Effector memory CD4-positive, alpha-beta T cell (primary cell): ENCODE measurements at regions not wholly inside any gene's neighbourhood (a gene's known extent, or its start where the extent isn't known, plus 50 kb on each side); places are given as distances from the start of the nearest gene placed in this dataset.
"Not testable (repeated sequence)": the region's sequence is repeated elsewhere in the genome, so short reads cannot be mapped to it uniquely, and the experiment has no call there.

Source experiments
- DNase-seq, 3 donors: peaks; one replicate each; pipeline ENCODE4 v3.0.0-alpha.2; 2020
- H3K27ac ChIP-seq: 2 replicates; pipeline ENCODE4 v1.7.0; 2013; ENCODE audit warnings: mild to moderate bottlenecking, low read length, moderate library complexity; ENCODE audit not compliant: insufficient read depth, poor library complexity, severe bottlenecking
- H3K27me3 ChIP-seq: replicated peaks from 2 replicates; pipeline ENCODE4 v1.7.0; 2013; ENCODE audit warnings: mild to moderate bottlenecking, low read length; ENCODE audit not compliant: insufficient read depth, control insufficient read depth, poor library complexity, severe bottlenecking
- H3K36me3 ChIP-seq: 2 replicates; pipeline ENCODE4 v1.7.0; 2013; ENCODE audit warnings: mild to moderate bottlenecking, low read length, moderate library complexity; ENCODE audit not compliant: control insufficient read depth, insufficient read depth
- H3K4me1 ChIP-seq: 2 replicates; pipeline ENCODE4 v1.7.0; 2013; ENCODE audit warnings: low read length, mild to moderate bottlenecking; ENCODE audit not compliant: control insufficient read depth, insufficient read depth, poor library complexity, severe bottlenecking
- H3K4me3 ChIP-seq: 2 replicates; pipeline ENCODE4 v1.7.0; 2013; ENCODE audit warnings: low read length, low read depth, mild to moderate bottlenecking; ENCODE audit not compliant: insufficient read depth, poor library complexity, severe bottlenecking
- H3K9me3 ChIP-seq: 2 replicates; pipeline ENCODE4 v1.7.0; 2013; ENCODE audit warnings: mild to moderate bottlenecking, low read length, moderate library complexity; ENCODE audit not compliant: control insufficient read depth

- H3K9me3 ChIP-seq = no peaks in the 10 kb centered on the region
These were observed 507.1 kb downstream of the IGSF11 start for GRCh38 chr3:118527514-118528044.

GRCh38 chr3:118529554-118529953, 505.1 kb downstream of the IGSF11 start:
- H3K4me1 ChIP-seq = no peaks in the 10 kb centered on the region
- no peaks in the 10 kb centered on the region for H3K27me3 ChIP-seq
- no peak overlapping the region for H3K4me3 ChIP-seq
- H3K9me3 ChIP-seq = no peaks in the 10 kb centered on the region
- H3K27ac ChIP-seq = no peak overlapping the region
- no peak for DNase-seq
- no peaks in the 10 kb centered on the region for H3K36me3 ChIP-seq

More at GRCh38 chr3:118527514-118528044, 507.1 kb downstream of the IGSF11 start:
- no peak for DNase-seq
- Histone ChIP-seq H3K27me3 (no peaks in the 10 kb centered on the region), H3K27ac (no peak overlapping the region), H3K36me3 (no peaks in the 10 kb centered on the region), H3K4me3 (no peak overlapping the region), H3K4me1 (no peaks in the 10 kb centered on the region)

GRCh38 chr3:118530350-118530922, 504.2 kb downstream of the IGSF11 start:
- Histone ChIP-seq H3K27ac (no peak overlapping the region), H3K36me3 (no peaks in the 10 kb centered on the region), H3K9me3 (no peaks in the 10 kb centered on the region), H3K27me3 (no peaks in the 10 kb centered on the region), H3K4me1 (no peaks in the 10 kb centered on the region), H3K4me3 (no peak overlapping the region)
- no peak for DNase-seq

- not testable (repeated sequence) for H3K4me1 ChIP-seq, H3K27ac ChIP-seq, H3K4me3 ChIP-seq, H3K36me3 ChIP-seq, DNase-seq, H3K27me3 ChIP-seq, H3K9me3 ChIP-seq
These were observed 503.7 kb downstream of the IGSF11 start for GRCh38 chr3:118530927-118531356.

DNA sequence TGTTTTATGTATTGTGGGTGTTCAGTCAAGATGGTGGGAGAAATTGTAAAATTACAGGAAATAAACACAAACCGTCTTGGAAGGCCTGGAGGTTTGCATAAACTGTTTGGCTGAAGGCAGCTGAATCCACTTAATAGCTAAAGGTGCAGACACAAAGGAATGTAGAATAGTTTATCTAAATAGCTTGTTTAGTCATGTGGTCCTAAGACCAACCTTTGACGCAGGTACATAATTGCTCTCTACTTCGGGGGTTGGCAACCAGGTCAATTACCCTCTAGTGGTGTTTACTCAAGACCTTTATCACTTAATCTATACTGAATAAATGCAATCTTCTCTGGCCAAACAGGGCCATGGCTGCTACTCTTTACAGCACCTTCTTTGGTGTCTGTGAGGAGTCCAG, 502.8 kb downstream of the IGSF11 start:
- no peak overlapping the region for H3K27ac ChIP-seq
- no peaks in the 10 kb centered on the region for H3K36me3 ChIP-seq
- H3K4me1 ChIP-seq = no peaks in the 10 kb centered on the region
- no peak overlapping the region for H3K4me3 ChIP-seq
- DNase-seq = no peak
- H3K9me3 ChIP-seq = no peaks in the 10 kb centered on the region
- no peaks in the 10 kb centered on the region for H3K27me3 ChIP-seq

- Histone ChIP-seq H3K27ac (no peak overlapping the region), H3K36me3 (no peaks in the 10 kb centered on the region), H3K4me1 (no peaks in the 10 kb centered on the region), H3K9me3 (no peaks in the 10 kb centered on the region), H3K4me3 (no peak overlapping the region), H3K27me3 (no peaks in the 10 kb centered on the region)
- no peak for DNase-seq
These were observed 501.0 kb downstream of the IGSF11 start for GRCh38 chr3:118533676-118534075.

GRCh38 chr3:118534519-118534918, 500.1 kb downstream of the IGSF11 start:
- no peak for DNase-seq
- H3K36me3 ChIP-seq = no peaks in the 10 kb centered on the region
- no peak overlapping the region for H3K4me3 ChIP-seq
- H3K27me3 ChIP-seq = no peaks in the 10 kb centered on the region
- H3K27ac ChIP-seq = no peak overlapping the region
- H3K4me1 ChIP-seq = no peaks in the 10 kb centered on the region
- no peaks in the 10 kb centered on the region for H3K9me3 ChIP-seq

- Histone ChIP-seq H3K4me1 (no peaks in the 10 kb centered on the region), H3K36me3 (no peaks in the 10 kb centered on the region), H3K4me3 (no peak overlapping the region), H3K27ac (no peak overlapping the region), H3K9me3 (no peaks in the 10 kb centered on the region), H3K27me3 (no peaks in the 10 kb centered on the region)
- no peak for DNase-seq
These were observed 497.9 kb downstream of the IGSF11 start for GRCh38 chr3:118536764-118537163.

DNA sequence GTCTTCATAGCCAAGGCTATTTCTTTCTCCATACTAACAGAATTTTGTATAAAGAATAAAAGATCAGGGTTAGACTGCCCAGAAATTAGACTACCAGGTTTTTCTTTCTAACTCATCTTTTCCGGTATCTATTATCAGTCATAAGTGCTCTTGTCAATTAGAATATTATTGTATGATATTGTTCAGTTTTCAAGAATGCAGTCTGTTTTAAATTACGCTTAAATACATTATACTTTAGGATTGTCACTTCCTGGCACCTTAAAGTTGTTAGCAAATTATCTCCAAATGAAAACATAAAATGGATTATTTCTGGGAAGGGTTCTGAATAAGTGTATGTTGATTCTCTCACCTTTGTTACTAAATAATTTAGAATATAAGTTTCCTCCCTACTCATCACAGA, 497.2 kb downstream of the IGSF11 start:
- no peak overlapping the region for H3K4me3 ChIP-seq
- DNase-seq = no peak
- no peaks in the 10 kb centered on the region for H3K36me3 ChIP-seq
- H3K4me1 ChIP-seq = no peaks in the 10 kb centered on the region
- H3K9me3 ChIP-seq = no peaks in the 10 kb centered on the region
- no peak overlapping the region for H3K27ac ChIP-seq
- H3K27me3 ChIP-seq = no peaks in the 10 kb centered on the region

DNA sequence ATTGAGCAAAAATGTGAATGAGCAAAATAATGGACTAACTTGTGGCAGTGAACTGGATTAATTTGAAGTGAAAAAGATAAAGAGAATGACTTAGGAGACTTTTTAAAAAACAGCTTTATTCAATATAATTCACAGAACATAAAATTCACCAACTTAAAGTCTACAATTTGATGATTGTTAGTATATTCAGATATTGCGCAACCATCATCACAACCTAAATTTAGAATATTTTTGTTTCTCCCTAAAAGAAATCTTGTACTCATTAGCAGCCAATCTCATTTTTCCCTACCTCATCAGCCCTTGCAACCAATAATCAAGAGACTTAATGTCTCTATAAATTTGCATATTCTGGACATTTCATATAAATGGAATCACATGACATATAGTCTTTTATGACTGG, 496.5 kb downstream of the IGSF11 start:
- H3K36me3 ChIP-seq = no peaks in the 10 kb centered on the region
- no peaks in the 10 kb centered on the region for H3K27me3 ChIP-seq
- no peak for DNase-seq
- H3K9me3 ChIP-seq = no peaks in the 10 kb centered on the region
- no peak overlapping the region for H3K4me3 ChIP-seq
- no peaks in the 10 kb centered on the region for H3K4me1 ChIP-seq
- H3K27ac ChIP-seq = no peak overlapping the region
